Gastroesophageal sphincter (tissue), 3 donors: ENCODE measurements at regions not wholly inside any gene's neighbourhood (a gene's known extent, or its start where the extent isn't known, plus 50 kb on each side); places are given as distances from the start of the nearest gene placed in this dataset.

Experiments
- CTCF ChIP-seq, 4 experiments: fragments of 200-600 bp in 2 of 4; fragments of 450-650 bp in 2 of 4; sonication (generic) in 1 of 4; IDR thresholded peaks; one replicate each; pipeline ENCODE4 v1.5.1; 2017 to 2019; ENCODE audit warnings: antibody characterized with exemption in 4 of 4, mild to moderate bottlenecking in 2 of 4, moderate library complexity in 2 of 4
- POLR2A ChIP-seq, 2 donors: fragments of 450-650 bp; IDR thresholded peaks; one replicate each; pipeline ENCODE4 v1.6.1; 2017; ENCODE audit warnings: antibody characterized with exemption in 2 of 2, mild to moderate bottlenecking in 2 of 2, moderate library complexity in 1 of 2
- POLR2AphosphoS5 ChIP-seq: sonication (generic); formaldehyde crosslinking; IDR thresholded peaks from one replicate; pipeline ENCODE4 v1.6.1; 2017; ENCODE audit warnings: antibody characterized with exemption

GRCh38 chr4:114393295-114394038 is 205.1 kb upstream of the UGT8 start:
- no peak for TF ChIP-seq CTCF (IDR thresholded peaks at IDR 0.05)
- TF ChIP-seq POLR2A (IDR thresholded peaks at IDR 0.05) = no peak
- no peak for TF ChIP-seq POLR2AphosphoS5
